ENCODE measurements at regions not wholly inside any gene's neighbourhood (a gene's known extent, or its start where the extent isn't known, plus 50 kb on each side); places are given as distances from the start of the nearest gene placed in this dataset.

DNA sequence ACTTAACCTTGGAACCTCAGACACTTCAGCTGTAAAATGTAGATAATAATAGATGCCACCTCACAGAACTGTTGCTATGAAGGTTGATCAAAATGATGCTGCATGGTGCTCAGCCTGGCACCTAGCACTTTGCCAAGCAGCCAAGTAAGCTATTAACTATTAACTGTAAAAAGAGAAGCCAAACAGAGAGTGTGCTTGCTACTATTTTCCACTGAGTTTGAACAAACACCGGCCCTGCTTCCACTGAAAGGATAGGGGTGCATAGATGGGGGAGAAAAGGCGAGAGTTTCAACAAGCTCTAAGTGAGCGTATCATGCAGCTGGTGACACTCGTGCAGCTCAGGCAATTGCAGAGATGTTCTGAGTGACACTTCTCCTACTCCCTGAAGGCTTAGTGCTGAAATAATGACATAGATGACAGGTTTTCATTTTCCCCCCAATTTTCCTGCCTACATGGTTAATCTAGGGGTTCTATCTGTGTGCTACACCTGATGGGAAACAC lies 78.2 kb downstream of the GPR88 start:
- in situ Hi-C loops (cut with MboI; ENCODE audit: low pct_unique_long_range_greater_than_20kb, low sequenced_read_pairs, unreplicated experiment) = no loop called here
- no peak for DNase-seq (ENCODE audit: low spot score)
- TF ChIP-seq, protein P1, sequence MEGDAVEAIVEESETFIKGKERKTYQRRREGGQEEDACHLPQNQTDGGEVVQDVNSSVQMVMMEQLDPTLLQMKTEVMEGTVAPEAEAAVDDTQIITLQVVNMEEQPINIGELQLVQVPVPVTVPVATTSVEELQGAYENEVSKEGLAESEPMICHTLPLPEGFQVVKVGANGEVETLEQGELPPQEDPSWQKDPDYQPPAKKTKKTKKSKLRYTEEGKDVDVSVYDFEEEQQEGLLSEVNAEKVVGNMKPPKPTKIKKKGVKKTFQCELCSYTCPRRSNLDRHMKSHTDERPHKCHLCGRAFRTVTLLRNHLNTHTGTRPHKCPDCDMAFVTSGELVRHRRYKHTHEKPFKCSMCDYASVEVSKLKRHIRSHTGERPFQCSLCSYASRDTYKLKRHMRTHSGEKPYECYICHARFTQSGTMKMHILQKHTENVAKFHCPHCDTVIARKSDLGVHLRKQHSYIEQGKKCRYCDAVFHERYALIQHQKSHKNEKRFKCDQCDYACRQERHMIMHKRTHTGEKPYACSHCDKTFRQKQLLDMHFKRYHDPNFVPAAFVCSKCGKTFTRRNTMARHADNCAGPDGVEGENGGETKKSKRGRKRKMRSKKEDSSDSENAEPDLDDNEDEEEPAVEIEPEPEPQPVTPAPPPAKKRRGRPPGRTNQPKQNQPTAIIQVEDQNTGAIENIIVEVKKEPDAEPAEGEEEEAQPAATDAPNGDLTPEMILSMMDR (IDR thresholded peaks at IDR 0.05; ENCODE audit: extremely low read depth, insufficient read depth, missing control alignments) = no peak

DNA sequence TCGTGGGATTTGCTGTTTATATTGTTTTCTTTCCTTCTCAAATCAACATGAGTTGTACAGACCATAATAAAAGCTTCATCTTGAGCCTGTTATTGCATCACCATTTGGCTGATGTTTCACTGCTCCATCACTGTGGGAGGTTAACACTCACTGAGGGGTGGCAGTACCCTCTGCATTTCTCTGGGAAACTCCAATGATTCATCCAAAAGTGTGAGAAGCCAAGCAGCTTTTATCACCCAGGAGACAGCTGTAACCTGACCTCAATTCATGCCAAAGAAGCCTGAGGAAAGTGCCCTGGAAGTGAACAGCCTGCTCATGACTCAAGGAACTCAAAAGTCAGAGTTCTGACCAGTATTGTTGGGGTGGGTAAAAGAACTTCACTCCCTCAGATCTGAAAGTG lies 84.1 kb downstream of the GPR88 start:
- TF ChIP-seq, protein P1 (IDR thresholded peaks at IDR 0.05; ENCODE audit: extremely low read depth, insufficient read depth, missing control alignments) = no peak
- in situ Hi-C loops (cut with MboI; ENCODE audit: low pct_unique_long_range_greater_than_20kb, low sequenced_read_pairs, unreplicated experiment) = no loop called here
- no peak for DNase-seq (ENCODE audit: low spot score)

DNA sequence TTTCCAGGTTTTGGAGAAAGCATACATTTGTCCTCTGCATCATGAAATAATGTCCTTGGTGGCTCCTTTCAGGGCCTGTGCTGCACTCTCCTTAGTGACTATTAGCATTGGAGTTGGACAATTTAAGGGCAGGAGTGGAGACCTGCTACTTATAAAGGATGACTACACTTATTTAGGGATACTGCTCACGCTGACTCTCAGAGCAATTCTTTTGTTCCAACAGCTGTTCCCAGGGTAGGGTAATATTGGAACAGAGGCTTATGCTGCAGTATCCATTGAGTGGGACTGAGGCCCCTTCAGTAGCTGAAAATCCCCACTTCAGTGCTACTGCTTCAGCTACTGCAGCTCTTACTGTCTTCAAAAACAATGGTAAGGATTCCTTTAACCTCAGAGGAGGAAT lies 84.6 kb downstream of the GPR88 start:
- TF ChIP-seq, protein P1 (IDR thresholded peaks at IDR 0.05; ENCODE audit: extremely low read depth, insufficient read depth, missing control alignments) = no peak
- in situ Hi-C loops (cut with MboI; ENCODE audit: low pct_unique_long_range_greater_than_20kb, low sequenced_read_pairs, unreplicated experiment) = no loop called here
- no peak for DNase-seq (ENCODE audit: low spot score)

DNA sequence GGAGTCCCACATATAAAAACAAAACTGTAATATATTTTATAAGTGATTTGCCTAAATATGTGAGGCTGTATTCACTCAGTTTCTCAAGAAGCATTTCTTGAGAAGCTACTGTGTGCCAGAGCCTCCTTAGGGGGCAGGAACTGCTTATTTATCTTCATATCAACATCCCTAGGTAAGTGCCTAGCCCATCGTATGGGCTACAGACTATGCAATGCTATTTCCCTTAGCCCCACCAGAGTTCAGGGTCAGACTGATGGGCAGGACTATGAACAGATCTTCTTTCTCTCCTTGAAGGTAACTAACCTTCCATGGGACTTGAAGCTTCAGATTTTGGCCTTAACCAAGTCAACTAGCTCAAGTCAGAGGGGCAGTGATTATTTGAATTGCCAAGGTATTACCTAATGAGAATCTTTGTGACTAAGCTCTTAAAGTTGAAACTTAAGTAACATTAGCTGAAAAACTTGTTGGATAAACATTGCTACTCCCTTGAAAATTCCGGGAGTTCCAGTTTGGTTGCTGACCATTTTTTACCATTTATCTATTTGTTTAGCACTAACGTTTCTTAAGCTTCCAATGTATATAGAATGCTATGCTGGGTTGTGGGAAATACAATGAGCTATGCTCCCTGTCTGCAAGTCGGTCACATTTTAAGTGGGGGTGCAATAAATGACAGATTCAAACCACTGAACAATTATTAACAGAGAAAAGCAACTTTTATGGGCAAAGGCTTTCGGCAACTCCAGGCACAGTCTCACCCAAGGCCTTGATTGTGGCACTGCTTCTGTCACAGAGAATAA lies 85.2 kb downstream of the GPR88 start:
- no peak for DNase-seq (ENCODE audit: low spot score)
- in situ Hi-C loops (cut with MboI; ENCODE audit: low pct_unique_long_range_greater_than_20kb, low sequenced_read_pairs, unreplicated experiment) = no loop called here
- TF ChIP-seq, protein P1 (IDR thresholded peaks at IDR 0.05; ENCODE audit: extremely low read depth, insufficient read depth, missing control alignments) = no peak

DNA sequence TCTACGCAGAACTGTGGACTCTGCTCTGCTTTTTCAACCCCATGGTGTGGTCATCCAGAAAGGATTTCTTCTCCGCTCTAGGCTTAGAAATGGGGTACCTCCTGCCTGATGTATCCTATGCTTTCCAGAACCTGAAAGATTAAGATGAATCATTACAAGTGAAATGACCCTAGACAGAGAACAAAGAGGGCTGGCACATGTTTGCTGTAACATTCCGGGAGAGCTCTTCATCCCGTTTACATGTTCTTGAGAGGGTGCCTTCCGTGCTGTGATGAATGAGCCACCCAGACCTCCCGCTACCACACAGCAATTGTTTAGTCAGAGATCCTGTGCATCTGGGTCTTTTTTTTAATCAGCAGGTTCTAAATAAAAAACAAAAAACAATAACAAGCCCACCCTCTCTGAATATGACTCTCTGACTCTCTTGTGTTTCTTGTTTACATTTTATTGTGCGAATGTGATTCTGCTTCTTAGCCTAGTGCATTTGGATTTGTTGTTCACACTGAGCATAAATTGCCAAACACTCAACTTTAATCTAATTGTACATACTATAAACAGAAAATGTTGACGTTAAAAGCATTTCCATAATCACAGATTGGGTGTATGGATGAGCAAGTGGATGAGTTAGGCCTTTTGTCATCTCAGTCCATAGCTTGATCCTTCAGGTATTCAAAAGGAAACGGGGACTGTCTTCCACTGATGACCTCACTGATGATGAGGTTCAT lies 87.1 kb downstream of the GPR88 start:
- TF ChIP-seq, protein P1 (IDR thresholded peaks at IDR 0.05; ENCODE audit: extremely low read depth, insufficient read depth, missing control alignments) = no peak
- in situ Hi-C loops (cut with MboI; ENCODE audit: low pct_unique_long_range_greater_than_20kb, low sequenced_read_pairs, unreplicated experiment) = no loop called here
- DNase-seq (ENCODE audit: low spot score) = no peak

DNA sequence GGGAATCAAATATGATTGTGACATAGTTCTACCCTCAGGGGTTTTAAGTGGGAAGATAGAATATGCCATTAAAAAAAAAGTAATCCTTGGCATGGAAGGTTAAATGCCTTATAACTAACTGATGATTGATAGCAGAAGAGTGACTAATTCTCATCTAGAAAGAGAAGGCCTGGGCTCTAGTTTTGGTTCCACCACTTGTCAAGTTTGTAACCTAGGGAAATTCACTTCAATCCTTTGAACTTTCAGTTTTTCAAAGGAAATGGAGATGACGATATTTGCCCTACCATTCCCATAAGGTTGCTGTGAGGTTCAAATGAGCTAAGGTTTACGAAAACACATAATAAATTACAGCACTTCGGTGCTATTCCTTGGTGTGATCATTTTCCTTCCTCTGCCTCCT lies 88.5 kb downstream of the GPR88 start:
- DNase-seq (ENCODE audit: low spot score) = no peak
- in situ Hi-C loops (cut with MboI; ENCODE audit: low pct_unique_long_range_greater_than_20kb, low sequenced_read_pairs, unreplicated experiment) = no loop called here
- TF ChIP-seq, protein P1 (IDR thresholded peaks at IDR 0.05; ENCODE audit: extremely low read depth, insufficient read depth, missing control alignments) = no peak
